Kidney (tissue), 13 donors: ENCODE measurements at regions not wholly inside any gene's neighbourhood (a gene's known extent, or its start where the extent isn't known, plus 50 kb on each side); places are given as distances from the start of the nearest gene placed in this dataset.

Experiments
- DNase-seq, 5 donors: peaks; one replicate each; pipeline ENCODE4 v3.0.0-alpha.2; 2013 to 2020
- FAIRE-seq: peaks from 2 replicates; lab custom pipeline; 2012; peaks lifted over from hg19 to GRCh38; lab: Jason Lieb, UNC
- H3K27ac ChIP-seq, 2 donors: one replicate each; pipeline ENCODE4 v1.7.0; 2013; ENCODE audit warnings: low read depth in 2 of 2, low read length in 2 of 2, inconsistent platforms in 1 of 2
- H3K27me3 ChIP-seq: one replicate; pipeline ENCODE4 v1.7.1; 2013; ENCODE audit warnings: low read length, inconsistent platforms; ENCODE audit not compliant: control insufficient read depth, insufficient read depth
- H3K36me3 ChIP-seq, 3 donors: one replicate each; pipeline versions ENCODE4 v1.7.0 to v1.7.1; 2013; ENCODE audit warnings: low read length in 3 of 3, control low read depth in 1 of 3, inconsistent platforms in 1 of 3; ENCODE audit not compliant: insufficient read depth in 3 of 3, control insufficient read depth in 2 of 3
- H3K4me1 ChIP-seq, 3 donors: one replicate each; pipeline versions ENCODE4 v1.7.0 to v1.7.1; 2013; ENCODE audit warnings: low read length in 3 of 3, inconsistent platforms in 1 of 3, low read depth in 1 of 3; ENCODE audit not compliant: control insufficient read depth in 2 of 3, insufficient read depth in 2 of 3
- H3K4me3 ChIP-seq, 3 donors: one replicate each; pipeline versions ENCODE4 v1.7.0 to v1.8.1; 2013; ENCODE audit warnings: low read length in 3 of 3, control low read depth in 1 of 3, inconsistent platforms in 1 of 3
- H3K9ac ChIP-seq, 3 donors: one replicate each; pipeline versions ENCODE4 v1.7.0 to v1.7.1; 2013; ENCODE audit warnings: low read length in 3 of 3, control low read depth in 1 of 3, inconsistent platforms in 1 of 3
- H3K9me3 ChIP-seq, 3 donors: one replicate each; pipeline versions ENCODE4 v1.7.0 to v1.7.1; 2013; ENCODE audit warnings: low read length in 3 of 3, control low read depth in 1 of 3, inconsistent platforms in 1 of 3; ENCODE audit not compliant: control insufficient read depth in 2 of 3, insufficient read depth in 1 of 3
- intact Hi-C: fragments of 100-400 bp; cut with DNase I; formaldehyde crosslinking; loops from one replicate; pipeline ENCODE4 v1.11.1; 2022
- TF ChIP-seq, protein P1 (sequence below): IDR thresholded peaks from 3 replicates; pipeline ENCODE4 v1.5.1; 2012; ENCODE audit warnings: mild to moderate bottlenecking, moderate library complexity, borderline replicate concordance; ENCODE audit not compliant: insufficient read depth; ENCODE audit errors: extremely low read depth
- donor health status: control.
- donor health status: control.
- donor health status: control.
- donor health status: control.
- donor health status: control.
- donor health status: DM: yes; HTN: yes; CAD: no.
- donor health status: Normal renal cell carcinoma (clear cell type).

DNA sequence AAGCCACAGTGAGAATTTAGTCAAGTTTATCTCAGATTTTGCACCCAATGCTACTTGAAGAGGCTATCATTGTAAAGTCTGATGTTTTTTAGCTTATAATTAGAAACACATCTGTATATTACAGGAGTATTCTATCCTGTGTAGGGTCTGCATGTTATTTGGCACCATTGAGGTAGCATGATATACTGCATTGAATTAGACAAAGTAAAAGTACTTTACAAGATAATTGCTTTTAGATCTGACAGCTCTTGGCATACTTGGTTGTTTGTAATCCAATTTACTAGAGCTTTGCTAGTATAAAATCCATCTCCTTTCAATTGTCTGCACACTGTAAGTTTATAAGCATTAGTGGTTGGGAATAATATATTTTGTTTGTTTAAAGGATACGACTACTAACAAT, 714.3 kb downstream of the ANKRD7 start:
- Histone ChIP-seq H3K9ac (no peak overlapping the region), H3K36me3 (no peaks in the 10 kb centered on the region), H3K27ac (no peak overlapping the region), H3K4me1 (no peaks in the 10 kb centered on the region), H3K27me3 (no peaks in the 10 kb centered on the region), H3K9me3 (no peaks in the 10 kb centered on the region), H3K4me3 (no peak overlapping the region)
- TF ChIP-seq, protein P1, sequence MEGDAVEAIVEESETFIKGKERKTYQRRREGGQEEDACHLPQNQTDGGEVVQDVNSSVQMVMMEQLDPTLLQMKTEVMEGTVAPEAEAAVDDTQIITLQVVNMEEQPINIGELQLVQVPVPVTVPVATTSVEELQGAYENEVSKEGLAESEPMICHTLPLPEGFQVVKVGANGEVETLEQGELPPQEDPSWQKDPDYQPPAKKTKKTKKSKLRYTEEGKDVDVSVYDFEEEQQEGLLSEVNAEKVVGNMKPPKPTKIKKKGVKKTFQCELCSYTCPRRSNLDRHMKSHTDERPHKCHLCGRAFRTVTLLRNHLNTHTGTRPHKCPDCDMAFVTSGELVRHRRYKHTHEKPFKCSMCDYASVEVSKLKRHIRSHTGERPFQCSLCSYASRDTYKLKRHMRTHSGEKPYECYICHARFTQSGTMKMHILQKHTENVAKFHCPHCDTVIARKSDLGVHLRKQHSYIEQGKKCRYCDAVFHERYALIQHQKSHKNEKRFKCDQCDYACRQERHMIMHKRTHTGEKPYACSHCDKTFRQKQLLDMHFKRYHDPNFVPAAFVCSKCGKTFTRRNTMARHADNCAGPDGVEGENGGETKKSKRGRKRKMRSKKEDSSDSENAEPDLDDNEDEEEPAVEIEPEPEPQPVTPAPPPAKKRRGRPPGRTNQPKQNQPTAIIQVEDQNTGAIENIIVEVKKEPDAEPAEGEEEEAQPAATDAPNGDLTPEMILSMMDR = no peak
- DNase-seq (no peak), FAIRE-seq (no peak)
- intact Hi-C loops = no loop called here

DNA sequence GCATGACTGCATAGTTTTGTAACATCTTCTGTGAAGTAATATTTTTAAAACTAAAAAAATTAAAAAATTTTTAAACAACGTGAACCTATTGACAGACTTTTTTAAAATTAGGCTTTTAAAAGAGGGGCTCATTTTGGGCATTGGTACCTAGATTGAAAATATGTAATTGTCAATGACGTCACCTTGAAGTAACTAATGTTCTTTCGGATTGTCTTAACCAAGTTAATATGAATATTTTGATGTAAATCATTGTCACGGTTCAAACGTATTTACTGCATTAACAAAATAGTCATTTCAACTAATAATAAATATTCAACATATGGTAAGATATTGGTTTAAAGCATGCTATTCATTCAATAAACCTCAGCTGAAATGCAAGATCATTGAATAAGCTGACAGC, 719.8 kb downstream of the ANKRD7 start:
- intact Hi-C loops = no loop called here
- FAIRE-seq (no peak), DNase-seq (no peak)
- Histone ChIP-seq H3K9me3 (no peaks in the 10 kb centered on the region), H3K4me3 (no peak overlapping the region), H3K27me3 (no peaks in the 10 kb centered on the region), H3K9ac (no peak overlapping the region), H3K4me1 (no peaks in the 10 kb centered on the region), H3K27ac (no peak overlapping the region), H3K36me3 (no peaks in the 10 kb centered on the region)
- TF ChIP-seq, protein P1 = no peak

DNA sequence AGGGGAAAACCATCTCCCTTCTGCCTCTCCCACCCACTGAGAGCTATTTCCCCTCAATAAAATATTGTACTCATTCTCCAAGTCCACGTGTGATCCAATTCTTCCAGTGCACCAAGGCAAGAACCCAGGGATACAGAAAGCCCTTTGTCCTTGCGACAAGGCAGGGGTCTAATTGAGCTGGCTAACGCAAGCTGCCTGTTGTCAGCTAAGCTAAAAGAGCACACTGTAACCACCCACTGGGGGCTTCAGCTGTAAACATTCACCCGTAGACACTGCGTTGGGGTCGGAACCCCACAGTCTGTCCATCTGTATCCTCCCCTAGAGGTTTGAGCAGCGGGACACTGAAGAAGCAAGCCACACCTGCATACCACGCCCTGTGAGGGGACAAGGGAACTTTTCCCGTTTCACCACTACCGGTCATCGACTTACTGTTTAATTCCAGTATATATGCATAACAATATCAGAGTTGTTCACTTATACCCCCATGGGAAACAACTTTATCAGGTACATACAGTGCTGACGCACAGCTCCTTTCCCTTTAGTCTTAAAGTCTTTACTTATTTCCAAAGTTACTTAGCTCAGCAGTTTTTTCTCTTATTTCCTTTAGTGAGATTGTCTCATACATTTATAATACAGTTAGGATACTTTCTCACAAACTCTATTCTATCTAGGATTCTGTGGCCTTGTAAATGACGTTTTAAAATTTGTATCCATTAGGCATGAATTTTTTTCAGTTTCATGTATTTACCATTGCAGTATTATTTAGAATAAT, 721.6 kb downstream of the ANKRD7 start:
- TF ChIP-seq, protein P1 = no peak
- DNase-seq = no peak
- H3K27ac ChIP-seq = no peak overlapping the region
- no peaks in the 10 kb centered on the region for H3K4me1 ChIP-seq
- H3K27me3 ChIP-seq = no peaks in the 10 kb centered on the region
- H3K36me3 ChIP-seq = no peaks in the 10 kb centered on the region
- no peaks in the 10 kb centered on the region for H3K9me3 ChIP-seq
- intact Hi-C loops = no loop called here
- H3K4me3 ChIP-seq = no peak overlapping the region
- FAIRE-seq = no peak
- H3K9ac ChIP-seq = no peak overlapping the region
